CD4-positive, alpha-beta T cell treated with Interferon gamma for 1 hour (primary cell): ENCODE measurements at regions not wholly inside any gene's neighbourhood (a gene's known extent, or its start where the extent isn't known, plus 50 kb on each side); places are given as distances from the start of the nearest gene placed in this dataset.
"Not testable (repeated sequence)": the region's sequence is repeated elsewhere in the genome, so short reads cannot be mapped to it uniquely, and the experiment has no call there.

ENCODE experiments used
- DNase-seq: peaks from one replicate; pipeline ENCODE4 v3.0.0-alpha.2; 2020

- no peak for DNase-seq
These were observed 88.7 kb upstream of the TNFSF11 start for GRCh38 chr13:42485272-42485671.

- no peak for DNase-seq
These were observed 87.2 kb upstream of the TNFSF11 start for GRCh38 chr13:42486711-42487198.

- no peak for DNase-seq
These were observed 86.7 kb upstream of the TNFSF11 start for GRCh38 chr13:42487221-42487620.

- no peak for DNase-seq
These were observed 83.3 kb upstream of the TNFSF11 start for GRCh38 chr13:42490676-42491075.

GRCh38 chr13:42492372-42492920 lies 81.5 kb upstream of the TNFSF11 start:
- DNase-seq = no peak

GRCh38 chr13:42494157-42494556 lies 79.8 kb upstream of the TNFSF11 start:
- no peak for DNase-seq

GRCh38 chr13:42495255-42495654 lies 78.7 kb upstream of the TNFSF11 start:
- DNase-seq = no peak

GRCh38 chr13:42495751-42496150 lies 78.2 kb upstream of the TNFSF11 start:
- DNase-seq = no peak

- not testable (repeated sequence) for DNase-seq
These were observed 76.9 kb upstream of the TNFSF11 start for GRCh38 chr13:42496926-42497554.

- DNase-seq = no peak
These were observed 76.2 kb upstream of the TNFSF11 start for GRCh38 chr13:42497798-42498197.

GRCh38 chr13:42498521-42498920 lies 75.4 kb upstream of the TNFSF11 start:
- DNase-seq = peak; percentile 5
